ENCODE measurements at regions not wholly inside any gene's neighbourhood (a gene's known extent, or its start where the extent isn't known, plus 50 kb on each side); places are given as distances from the start of the nearest gene placed in this dataset.

DNA sequence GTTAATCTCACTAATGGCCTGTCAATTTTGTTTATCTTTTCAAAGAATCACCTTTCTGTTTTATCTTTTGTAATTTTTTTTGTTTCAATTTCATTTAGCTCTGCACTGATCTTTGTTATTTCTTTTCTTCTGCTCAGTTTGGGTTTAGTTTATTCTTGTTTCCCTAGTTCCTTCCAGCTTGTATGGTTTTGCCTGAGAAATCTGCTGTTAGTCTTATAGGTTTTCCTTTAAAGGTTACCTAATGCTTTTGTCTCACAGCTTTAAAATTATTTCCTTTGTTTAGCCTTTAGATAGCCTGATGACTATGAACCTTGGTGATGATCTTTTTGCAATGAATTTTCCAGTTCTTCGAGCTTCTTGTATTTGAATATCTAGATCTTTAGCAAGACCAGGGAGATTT lies 1869.8 kb upstream of the PCDH20 start:
- Histone ChIP-seq H2BK120ac (ENCODE audit: low read depth, low read length) (no peak overlapping the region), H3K56ac (ENCODE audit: extremely low read depth, insufficient read depth, low read length) (no peak overlapping the region), H2BK20ac (ENCODE audit: low read depth, low read length) (no peak overlapping the region), H3K9me3 (ENCODE audit: control insufficient read depth, insufficient read depth, low read length) (0 out of 2 replicates have a peak, but pooled peaks cover 1% of the 10 kb centered on the region), H3K4me3 (ENCODE audit: insufficient read depth, low read depth, low read length) (no peak overlapping the region), H2BK15ac (ENCODE audit: low read depth, low read length) (no peak overlapping the region), H2AK5ac (ENCODE audit: low read depth, low read length) (no peak overlapping the region), H4K20me1 (ENCODE audit: insufficient read depth, low read length) (no peaks in the 10 kb centered on the region), H3K4me1 (ENCODE audit: control insufficient read depth, insufficient read depth, low read length) (peaks cover 2% of the 10 kb centered on the region; the same call in 1 of the 2 replicates), H3K23ac (ENCODE audit: low read depth, low read length) (no peak overlapping the region), H3K79me1 (ENCODE audit: low read depth in 1 of 2, low read length in 2 of 2) (no peaks in the 10 kb centered on the region), H2AK9ac (replicated peaks; ENCODE audit: low read depth, low read length, poor library complexity) (no peak overlapping the region), H3K9ac (ENCODE audit: low read depth, low read length) (no peak overlapping the region), H2BK5ac (ENCODE audit: low read depth, low read length, poor library complexity, severe bottlenecking) (no peak overlapping the region), H3K27ac (ENCODE audit: insufficient read depth, low read length) (no peak overlapping the region), H3K9me1 (ENCODE audit: insufficient read depth, low read length) (no peaks in the 10 kb centered on the region), H2AFZ (replicated peaks; ENCODE audit: low read length, poor library complexity) (no peak overlapping the region), H3K4me2 (ENCODE audit: low read depth, low read length) (no peak overlapping the region), H4K91ac (ENCODE audit: insufficient read depth, low read depth, low read length) (no peak overlapping the region), H3K27me3 (ENCODE audit: control insufficient read depth, insufficient read depth, low read length) (no peaks in the 10 kb centered on the region), H4K5ac (ENCODE audit: low read depth, low read length) (no peak overlapping the region), H3K14ac (replicated peaks; ENCODE audit: low read depth, low read length) (no peak overlapping the region), H3K4ac (ENCODE audit: low read depth, low read length) (no peak overlapping the region), H3K18ac (ENCODE audit: low read depth, low read length) (no peak overlapping the region), H3K36me3 (ENCODE audit: control insufficient read depth, insufficient read depth, low read length) (no peaks in the 10 kb centered on the region), H4K8ac (ENCODE audit: low read depth in 2 of 2, low read length in 2 of 2) (no peak overlapping the region)
- dilution Hi-C loops (cut with HindIII; ENCODE audit: low sequenced_read_pairs, unreplicated experiment) (no loop called here), in situ Hi-C loops (cut with MboI; ENCODE audit: low sequenced_read_pairs) (no loop called here), intact Hi-C loops (cut with micrococcal nuclease) (no loop called here)
- TF ChIP-seq RCOR1 (IDR thresholded peaks at IDR 0.05; ENCODE audit: insufficient replicate concordance, low read length): no peak
- TF ChIP-seq RAD21 (IDR thresholded peaks at IDR 0.05; ENCODE audit: low read length): no peak
- TF ChIP-seq FOS (IDR thresholded peaks at IDR 0.05; ENCODE audit: low read depth, low read length): no peak
- TF ChIP-seq RFX5 (IDR thresholded peaks at IDR 0.05; ENCODE audit: low read depth, low read length): no peak
- TF ChIP-seq CHD1 (IDR thresholded peaks at IDR 0.05; ENCODE audit: low read depth, low read length): no peak
- TF ChIP-seq BHLHE40 (IDR thresholded peaks at IDR 0.05; ENCODE audit: low read depth, low read length): no peak
- no peak for ATAC-seq (ENCODE audit: low read depth)
- POLR2A ChIA-PET (ENCODE audit: unreplicated experiment): no interaction called here
- no TSS peak for BruUV-seq (replicated peaks)
- CTCF ChIA-PET: no interaction called here
- WGBS, 2 experiments (ENCODE audit: extremely low coverage in 2 of 2, insufficient read length in 1 of 2): no CpG with 5 or more reads among the region's 1 CpG
- DNase-seq: no peak
